ENCODE measurements at regions not wholly inside any gene's neighbourhood (a gene's known extent, or its start where the extent isn't known, plus 50 kb on each side); places are given as distances from the start of the nearest gene placed in this dataset.
"Not testable (repeated sequence)": the region's sequence is repeated elsewhere in the genome, so short reads cannot be mapped to it uniquely, and the experiment has no call there.

GRCh38 chr10:53534428-53534827 is 761.8 kb upstream of the MBL2 start:
- no peak for DNase-seq (ENCODE audit: low spot score)

- no peak for DNase-seq (ENCODE audit: low spot score)
Observed at GRCh38 chr10:53528974-53529373, 756.4 kb upstream of the MBL2 start.

GRCh38 chr10:53521046-53521445 is 748.5 kb upstream of the MBL2 start:
- DNase-seq (ENCODE audit: low spot score): no peak

GRCh38 chr10:53508197-53508596 is 735.6 kb upstream of the MBL2 start:
- DNase-seq (ENCODE audit: low spot score): no peak

- DNase-seq (ENCODE audit: low spot score): not testable (repeated sequence)
Observed at GRCh38 chr10:53504492-53504891, 731.9 kb upstream of the MBL2 start.

GRCh38 chr10:53491774-53492173 is 719.2 kb upstream of the MBL2 start:
- no peak for DNase-seq (ENCODE audit: low spot score)

GRCh38 chr10:53490553-53490952 is 718.0 kb upstream of the MBL2 start:
- DNase-seq (ENCODE audit: low spot score): no peak

GRCh38 chr10:53489335-53490182 is 717.0 kb upstream of the MBL2 start:
- DNase-seq (ENCODE audit: low spot score): no peak

GRCh38 chr10:53487019-53487983 is 714.7 kb upstream of the MBL2 start:
- no peak for DNase-seq (ENCODE audit: low spot score)

- not testable (repeated sequence) for DNase-seq (ENCODE audit: low spot score)
Observed at GRCh38 chr10:53485422-53485821, 712.8 kb upstream of the MBL2 start.

GRCh38 chr10:53479365-53479764 is 706.8 kb upstream of the MBL2 start:
- no peak for DNase-seq (ENCODE audit: low spot score)

GRCh38 chr10:53477313-53477675 is 704.7 kb upstream of the MBL2 start:
- DNase-seq (ENCODE audit: low spot score): no peak

- no peak for DNase-seq (ENCODE audit: low spot score)
Observed at GRCh38 chr10:53476650-53477312, 704.2 kb upstream of the MBL2 start.

- DNase-seq (ENCODE audit: low spot score): no peak
Observed at GRCh38 chr10:53469383-53469782, 696.8 kb upstream of the MBL2 start.

- no peak for DNase-seq (ENCODE audit: low spot score)
Observed at GRCh38 chr10:53463539-53463938, 691.0 kb upstream of the MBL2 start.

- DNase-seq (ENCODE audit: low spot score): no peak
Observed at GRCh38 chr10:53458007-53458406, 685.4 kb upstream of the MBL2 start.

GRCh38 chr10:53453196-53453595 is 680.6 kb upstream of the MBL2 start:
- no peak for DNase-seq (ENCODE audit: low spot score)

- no peak for DNase-seq (ENCODE audit: low spot score)
Observed at GRCh38 chr10:53447576-53447975, 675.0 kb upstream of the MBL2 start.

- no peak for DNase-seq (ENCODE audit: low spot score)
Observed at GRCh38 chr10:53441843-53442242, 669.3 kb upstream of the MBL2 start.

- DNase-seq (ENCODE audit: low spot score): no peak
Observed at GRCh38 chr10:53440601-53441000, 668.0 kb upstream of the MBL2 start.

- not testable (repeated sequence) for DNase-seq (ENCODE audit: low spot score)
Observed at GRCh38 chr10:53439075-53439474, 666.5 kb upstream of the MBL2 start.

GRCh38 chr10:53434413-53434812 is 661.8 kb upstream of the MBL2 start:
- no peak for DNase-seq (ENCODE audit: low spot score)

All from ureter (tissue), 1 donor.